Lung (tissue), 11 donors: ENCODE measurements at regions not wholly inside any gene's neighbourhood (a gene's known extent, or its start where the extent isn't known, plus 50 kb on each side); places are given as distances from the start of the nearest gene placed in this dataset.

Source experiments
- ATAC-seq: fragments of 200-7000 bp; cut with Tn5 transposase; one replicate; pipeline ENCODE4 v1.9.1; 2020; ENCODE audit warnings: moderate number of reproducible peaks; ENCODE audit not compliant: insufficient read depth, low FRiP score
- DNase-seq, 3 donors: peaks; one replicate each; pipeline ENCODE4 v3.0.0-alpha.2; 2013 to 2017
- H3K27ac ChIP-seq, 2 donors: one replicate each; pipeline ENCODE4 v1.5.1; 2013; ENCODE audit warnings: mild to moderate bottlenecking in 2 of 2, moderate library complexity in 2 of 2, control low read depth in 1 of 2, inconsistent platforms in 1 of 2, low read depth in 1 of 2, low read length in 1 of 2
- H3K27me3 ChIP-seq, 3 donors: one replicate each; pipeline ENCODE4 v1.5.1; 2013; ENCODE audit warnings: low read length in 2 of 3; ENCODE audit not compliant: control insufficient read depth in 3 of 3, insufficient read depth in 3 of 3
- H3K36me3 ChIP-seq, 4 donors: one replicate each; pipeline ENCODE4 v1.5.1; 2013; ENCODE audit warnings: low read length in 4 of 4, mild to moderate bottlenecking in 1 of 4, moderate library complexity in 1 of 4; ENCODE audit not compliant: control insufficient read depth in 4 of 4, insufficient read depth in 4 of 4
- H3K4me1 ChIP-seq, 5 donors: one replicate each; pipeline ENCODE4 v1.5.1; 2013; ENCODE audit warnings: low read length in 5 of 5, mild to moderate bottlenecking in 2 of 5, moderate library complexity in 1 of 5; ENCODE audit not compliant: control insufficient read depth in 5 of 5, insufficient read depth in 5 of 5
- H3K4me3 ChIP-seq: one replicate; pipeline ENCODE4 v1.5.1; 2013; ENCODE audit warnings: mild to moderate bottlenecking, control low read depth, moderate library complexity
- H3K9ac ChIP-seq, 2 donors: one replicate each; pipeline ENCODE4 v1.5.1; 2013; ENCODE audit warnings: low read length in 2 of 2, control low read depth in 1 of 2; ENCODE audit not compliant: insufficient read depth in 1 of 2
- H3K9me3 ChIP-seq, 4 donors: one replicate each; pipeline ENCODE4 v1.5.1; 2013; ENCODE audit warnings: low read length in 3 of 4, mild to moderate bottlenecking in 1 of 4, moderate library complexity in 1 of 4; ENCODE audit not compliant: control insufficient read depth in 4 of 4, insufficient read depth in 3 of 4
- WGBS, 2 donors: extraction: QIAGEN DNeasy Blood & Tissue Kit; methylation state at CpG; one replicate each; pipeline ENCODE4 v1.1.7; 2013; 5-methylcytosine and 5-hydroxymethylcytosine counted together
- TF ChIP-seq, protein P1 (sequence below): IDR thresholded peaks from 2 replicates; pipeline ENCODE4 v1.5.1; 2012; ENCODE audit warnings: mild to moderate bottlenecking; ENCODE audit errors: control extremely low read depth, extremely low read depth
- donor health status: control.
- donor health status: control.
- donor health status: Bipolar disorder and iron deficiency.
- donor health status: healthy.
- donor health status: DM: yes; HTN: yes; CAD: no.

DNA sequence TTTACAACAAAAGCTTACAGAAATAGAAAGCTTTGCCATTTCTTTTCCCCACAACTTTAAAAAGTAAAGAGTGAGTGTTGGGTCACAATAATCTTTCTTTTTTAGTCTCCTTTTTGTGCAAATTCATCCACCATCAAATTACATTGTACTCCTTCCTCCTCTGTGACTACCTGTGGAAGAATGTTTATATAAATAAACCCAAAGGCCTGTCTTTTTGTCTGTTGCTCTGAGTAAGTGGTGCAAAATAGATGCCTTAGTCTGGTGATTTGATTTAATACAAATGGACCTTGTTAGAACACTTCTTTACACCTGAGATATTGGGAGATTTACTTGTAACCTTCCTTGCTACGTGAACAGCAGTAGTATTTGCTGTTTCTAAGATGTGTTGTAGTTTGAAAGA, 53.5 kb upstream of the TAF11L2 start:
- Histone ChIP-seq H3K9me3 (peaks cover 0 to 5% (median 2%) of the 10 kb centered on the region in 4 donors), H3K36me3 (no peaks in the 10 kb centered on the region), H3K4me3 (no peak overlapping the region), H3K4me1 (no peaks in the 10 kb centered on the region), H3K9ac (no peak overlapping the region), H3K27ac (no peak overlapping the region), H3K27me3 (no peaks in the 10 kb centered on the region)
- DNase-seq = no peak
- TF ChIP-seq, protein P1, sequence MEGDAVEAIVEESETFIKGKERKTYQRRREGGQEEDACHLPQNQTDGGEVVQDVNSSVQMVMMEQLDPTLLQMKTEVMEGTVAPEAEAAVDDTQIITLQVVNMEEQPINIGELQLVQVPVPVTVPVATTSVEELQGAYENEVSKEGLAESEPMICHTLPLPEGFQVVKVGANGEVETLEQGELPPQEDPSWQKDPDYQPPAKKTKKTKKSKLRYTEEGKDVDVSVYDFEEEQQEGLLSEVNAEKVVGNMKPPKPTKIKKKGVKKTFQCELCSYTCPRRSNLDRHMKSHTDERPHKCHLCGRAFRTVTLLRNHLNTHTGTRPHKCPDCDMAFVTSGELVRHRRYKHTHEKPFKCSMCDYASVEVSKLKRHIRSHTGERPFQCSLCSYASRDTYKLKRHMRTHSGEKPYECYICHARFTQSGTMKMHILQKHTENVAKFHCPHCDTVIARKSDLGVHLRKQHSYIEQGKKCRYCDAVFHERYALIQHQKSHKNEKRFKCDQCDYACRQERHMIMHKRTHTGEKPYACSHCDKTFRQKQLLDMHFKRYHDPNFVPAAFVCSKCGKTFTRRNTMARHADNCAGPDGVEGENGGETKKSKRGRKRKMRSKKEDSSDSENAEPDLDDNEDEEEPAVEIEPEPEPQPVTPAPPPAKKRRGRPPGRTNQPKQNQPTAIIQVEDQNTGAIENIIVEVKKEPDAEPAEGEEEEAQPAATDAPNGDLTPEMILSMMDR = no peak
- WGBS, 2 donors = 72 to 89% methylated on average over 1 of the region's 1 CpG
- ATAC-seq = no peak

DNA sequence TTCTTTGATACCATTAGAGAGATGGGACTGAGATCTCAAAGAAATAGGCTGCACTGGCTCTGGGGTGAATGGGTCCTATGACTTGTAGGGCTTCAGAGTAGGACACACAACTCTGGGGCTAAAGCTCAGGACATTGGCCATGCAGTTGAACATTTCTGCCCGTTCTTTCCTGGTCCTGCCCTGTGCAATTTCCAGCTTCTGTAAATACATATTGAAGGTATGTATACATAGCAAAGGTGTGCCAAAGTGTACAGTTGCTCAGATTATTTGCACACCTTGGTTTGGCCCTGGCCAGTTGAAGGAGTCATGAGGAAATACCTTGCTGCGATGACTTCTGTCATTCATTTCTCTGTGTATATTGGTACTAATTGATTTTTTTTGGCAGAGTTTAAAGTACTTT, 52.8 kb upstream of the TAF11L2 start:
- peaks cover 0 to 5% (median 2%) of the 10 kb centered on the region in 4 donors for H3K9me3 ChIP-seq
- no peak overlapping the region for H3K4me3 ChIP-seq
- ATAC-seq (no peak), DNase-seq (no peak)
- H3K4me1 ChIP-seq = no peaks in the 10 kb centered on the region
- H3K27me3 ChIP-seq = no peaks in the 10 kb centered on the region
- no peak overlapping the region for H3K9ac ChIP-seq
- H3K27ac ChIP-seq = no peak overlapping the region
- TF ChIP-seq, protein P1 = no peak
- WGBS, 2 donors = 61 to 65% methylated on average over 2 of the region's 2 CpGs
- H3K36me3 ChIP-seq = no peaks in the 10 kb centered on the region
